Aorta (tissue), 5 donors: ENCODE measurements at regions not wholly inside any gene's neighbourhood (a gene's known extent, or its start where the extent isn't known, plus 50 kb on each side); places are given as distances from the start of the nearest gene placed in this dataset.

Experiments used
- ATAC-seq: fragments of 200-7000 bp; cut with Tn5 transposase; one replicate; pipeline ENCODE4 v1.9.1; 2022; ENCODE audit warnings: moderate library complexity; ENCODE audit not compliant: low FRiP score
- DNase-seq, 2 donors: peaks; one replicate each; pipeline ENCODE4 v3.0.0-alpha.2; 2020
- H3K27ac ChIP-seq, 2 donors: one replicate each; pipeline ENCODE4 v1.5.1; 2013; ENCODE audit warnings: low read length in 2 of 2, mild to moderate bottlenecking in 2 of 2, moderate library complexity in 2 of 2, control low read depth in 1 of 2, inconsistent platforms in 1 of 2, low read depth in 1 of 2
- H3K27me3 ChIP-seq, 2 donors: one replicate each; pipeline ENCODE4 v1.6.1; 2013; ENCODE audit warnings: control low read depth in 1 of 2, low read length in 1 of 2, mild to moderate bottlenecking in 1 of 2, moderate library complexity in 1 of 2; ENCODE audit not compliant: insufficient read depth in 2 of 2, control insufficient read depth in 1 of 2
- H3K36me3 ChIP-seq, 2 donors: one replicate each; pipeline ENCODE4 v1.6.1; 2013; ENCODE audit warnings: control low read depth in 1 of 2, low read length in 1 of 2, mild to moderate bottlenecking in 1 of 2; ENCODE audit not compliant: insufficient read depth in 2 of 2, control insufficient read depth in 1 of 2
- H3K4me1 ChIP-seq, 2 donors: one replicate each; pipeline ENCODE4 v1.6.1; 2013; ENCODE audit warnings: low read length in 2 of 2, control low read depth in 1 of 2, mild to moderate bottlenecking in 1 of 2, moderate library complexity in 1 of 2; ENCODE audit not compliant: insufficient read depth in 2 of 2, control insufficient read depth in 1 of 2
- H3K4me3 ChIP-seq, 2 donors: one replicate each; pipeline ENCODE4 v1.5.1; 2013; ENCODE audit warnings: low read length in 2 of 2, control low read depth in 1 of 2, mild to moderate bottlenecking in 1 of 2
- H3K9me3 ChIP-seq: one replicate; pipeline ENCODE4 v1.6.1; 2013; ENCODE audit warnings: mild to moderate bottlenecking, low read length; ENCODE audit not compliant: control insufficient read depth
- WGBS, 2 donors: extraction: QIAGEN DNeasy Blood & Tissue Kit; methylation state at CpG; one replicate each; pipeline ENCODE4 v1.1.7; 2013; 5-methylcytosine and 5-hydroxymethylcytosine counted together
- intact Hi-C, 2 donors: fragments of 100-400 bp; cut with DNase I; formaldehyde crosslinking; loops; one replicate each; pipeline versions ENCODE4 v1.14.2 to v1.15.0; 2022
- donor health status: healthy with polysubstance abuse.
- donor health status: Bipolar disorder and iron deficiency.
- donor health status: DM: no; HTN: no; CAD: no.
- donor health status: DM: no; HTN: no; CAD: no.
- donor health status: DM: yes; HTN: yes; CAD: no.

DNA sequence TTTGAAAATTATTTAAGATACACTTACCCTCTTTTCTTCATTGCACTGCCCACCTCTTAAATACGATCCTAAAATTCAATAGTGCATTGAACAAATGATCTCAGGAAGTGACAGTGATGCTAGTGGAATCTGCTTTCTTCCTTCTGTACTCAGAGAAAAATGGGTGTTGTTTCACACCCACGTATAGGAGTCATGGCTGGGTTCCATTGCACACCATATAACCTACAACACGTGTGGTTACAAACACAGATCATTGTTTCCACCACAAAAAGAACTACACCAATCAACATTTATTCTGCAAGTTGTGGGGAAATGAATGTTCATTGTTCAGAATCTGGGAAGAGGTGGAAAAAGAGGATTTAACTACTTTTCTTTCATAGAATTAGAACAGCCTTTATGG is 275.9 kb downstream of the MAN2A1 start:
- H3K4me1 ChIP-seq, result no peaks in the 10 kb centered on the region
- no peak overlapping the region for H3K27ac ChIP-seq
- no peaks in the 10 kb centered on the region for H3K9me3 ChIP-seq
- intact Hi-C loops, result no loop called here
- DNase-seq, result no peak
- H3K4me3 ChIP-seq, result no peak overlapping the region
- no peaks in the 10 kb centered on the region for H3K27me3 ChIP-seq
- 76 to 81% methylated on average over 3 of the region's 3 CpGs for WGBS, 2 donors
- H3K36me3 ChIP-seq, result no peaks in the 10 kb centered on the region
- no peak for ATAC-seq

DNA sequence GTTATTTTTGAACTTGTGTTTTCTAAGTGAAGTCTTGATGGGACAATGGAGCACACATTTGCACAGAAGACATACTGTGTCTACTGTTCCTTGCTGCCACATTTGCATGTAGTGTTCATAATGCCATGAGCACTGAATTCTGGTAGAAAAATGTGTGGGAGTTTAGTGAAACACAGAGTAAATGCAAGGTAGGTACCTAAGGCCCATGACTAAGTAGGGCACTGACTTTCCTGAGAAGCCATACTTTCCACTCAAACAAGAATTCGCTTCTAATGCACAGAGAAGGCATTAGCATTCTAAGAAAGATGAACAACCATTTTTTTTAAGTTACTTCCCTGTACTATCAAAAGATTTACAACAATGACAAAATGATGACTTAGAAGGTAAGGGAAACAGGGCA is 282.2 kb downstream of the MAN2A1 start:
- H3K36me3 ChIP-seq, result no peaks in the 10 kb centered on the region
- no peak overlapping the region for H3K4me3 ChIP-seq
- DNase-seq (no peak), ATAC-seq (no peak)
- H3K27ac ChIP-seq, result no peak overlapping the region
- intact Hi-C loops, result no loop called here
- no peaks in the 10 kb centered on the region for H3K4me1 ChIP-seq
- no peaks in the 10 kb centered on the region for H3K27me3 ChIP-seq
- H3K9me3 ChIP-seq, result no peaks in the 10 kb centered on the region
- 97 to 100% methylated on average over 1 of the region's 1 CpG for WGBS, 2 donors

DNA sequence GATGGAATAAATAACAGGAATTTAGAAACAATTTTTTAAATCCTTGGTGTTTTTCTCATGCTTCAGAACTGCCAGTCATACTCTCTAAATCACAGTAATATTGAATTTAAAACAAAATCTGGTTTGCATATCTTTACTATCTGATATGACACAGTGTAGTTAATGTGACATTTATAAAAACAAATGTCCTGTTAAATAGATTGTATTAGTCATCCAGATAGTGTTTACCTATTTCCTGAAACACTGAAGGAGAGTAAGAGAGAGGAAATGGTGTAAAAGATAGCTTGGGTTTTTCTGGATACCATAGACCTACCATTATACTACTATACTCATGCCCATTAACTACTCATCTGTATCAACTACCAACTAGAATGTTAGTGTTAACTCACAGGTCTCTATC is 292.3 kb downstream of the MAN2A1 start:
- no peak for DNase-seq
- no peaks in the 10 kb centered on the region for H3K27me3 ChIP-seq
- H3K4me1 ChIP-seq, result peaks cover 0 to 8% of the 10 kb centered on the region in 2 donors
- no peak overlapping the region for H3K4me3 ChIP-seq
- H3K27ac ChIP-seq, result no peak overlapping the region
- no peaks in the 10 kb centered on the region for H3K36me3 ChIP-seq
- ATAC-seq, result no peak
- H3K9me3 ChIP-seq, result no peaks in the 10 kb centered on the region
- intact Hi-C loops, result loop anchor here in 1 of 2 donors (10.0 kb wide), 1 partner anchor 277 kb away; no protein-coding TSS in a partner anchor

DNA sequence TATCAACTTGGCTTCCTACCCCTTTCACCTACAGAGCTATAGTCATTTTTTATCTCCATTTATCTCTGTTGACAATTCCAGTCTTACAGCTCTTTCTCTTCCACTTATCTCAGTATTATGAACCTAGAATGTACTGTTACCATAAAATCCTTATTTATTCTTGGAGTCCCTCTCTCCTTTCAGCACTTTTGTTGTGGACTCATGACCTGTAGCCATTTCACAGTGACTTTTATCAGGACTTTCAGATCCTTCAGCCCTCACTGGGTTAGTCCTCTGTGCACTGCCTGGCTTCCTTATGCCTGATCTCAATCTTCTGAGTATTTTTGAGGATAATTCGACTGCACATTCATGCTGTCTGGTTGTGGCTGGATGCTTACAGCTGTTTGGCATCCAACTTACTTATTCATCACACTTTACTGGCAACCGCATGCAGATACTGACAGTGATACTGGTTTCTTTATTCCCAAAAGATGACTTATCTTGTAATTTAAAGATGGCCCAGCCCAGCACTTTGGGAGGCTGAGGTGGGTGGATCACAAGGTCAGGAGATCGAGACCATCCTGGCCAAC is 293.3 kb downstream of the MAN2A1 start:
- no peaks in the 10 kb centered on the region for H3K36me3 ChIP-seq
- no peaks in the 10 kb centered on the region for H3K27me3 ChIP-seq
- peaks cover 0 to 9% of the 10 kb centered on the region in 2 donors for H3K4me1 ChIP-seq
- H3K9me3 ChIP-seq, result no peaks in the 10 kb centered on the region
- intact Hi-C loops, result loop anchor here in 1 of 2 donors (10.0 kb wide), 1 partner anchor 278 kb away; no protein-coding TSS in a partner anchor
- ATAC-seq (no peak), DNase-seq (no peak)
- WGBS, 2 donors, result 85 to 90% methylated on average over 3 of the region's 3 CpGs
- no peak overlapping the region for H3K4me3 ChIP-seq
- no peak overlapping the region for H3K27ac ChIP-seq

DNA sequence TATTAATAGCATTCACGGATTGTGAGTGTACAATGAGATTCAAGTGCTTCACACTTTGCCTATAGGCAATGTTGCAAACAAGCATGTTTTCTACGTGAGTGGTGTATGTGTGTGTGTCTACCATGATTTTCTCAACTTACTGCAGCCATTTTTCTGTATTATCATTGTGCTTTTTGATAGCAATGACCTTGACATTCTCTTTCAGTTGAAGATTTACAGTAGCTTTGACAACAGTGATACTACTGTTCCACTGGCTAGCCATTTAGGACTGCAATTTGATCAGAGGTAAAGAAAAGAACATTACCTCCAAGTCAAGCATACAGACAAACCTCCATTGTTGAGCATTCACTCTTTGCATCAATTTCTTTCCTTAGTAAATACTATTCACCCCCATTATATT is 297.0 kb downstream of the MAN2A1 start:
- H3K27ac ChIP-seq, result peak overlapping the region; percentile 62 to 98
- no peak overlapping the region for H3K4me3 ChIP-seq
- intact Hi-C loops, result loop anchor here in 1 of 2 donors (5.0 to 10.0 kb wide), 2 partner anchors 101 to 282 kb away; no protein-coding TSS in a partner anchor
- no peak for DNase-seq
- H3K36me3 ChIP-seq, result no peaks in the 10 kb centered on the region
- no peaks in the 10 kb centered on the region for H3K9me3 ChIP-seq
- WGBS, 2 donors, result 96 to 98% methylated on average over 2 of the region's 2 CpGs
- no peaks in the 10 kb centered on the region for H3K27me3 ChIP-seq
- peaks cover 2 to 13% of the 10 kb centered on the region in 2 donors for H3K4me1 ChIP-seq
- no peak for ATAC-seq

DNA sequence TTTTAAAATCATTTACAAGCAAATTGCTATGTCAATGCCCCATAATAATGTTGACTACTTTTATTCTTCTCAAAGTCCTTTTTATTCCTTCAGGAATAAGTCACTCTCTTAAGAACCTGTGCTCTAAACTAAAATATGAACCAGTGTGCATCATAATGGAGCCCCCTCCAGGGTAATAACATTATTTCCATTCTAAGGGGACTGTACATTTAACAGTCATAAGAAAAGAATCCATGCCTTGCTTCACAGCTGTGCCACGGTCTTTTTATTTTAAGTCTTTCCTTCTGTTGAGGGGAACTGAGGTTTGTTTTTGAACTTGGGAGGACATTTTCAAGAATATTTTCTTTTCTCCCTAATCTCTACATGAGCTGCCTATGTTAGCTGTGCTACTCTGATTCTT is 297.6 kb downstream of the MAN2A1 start:
- Histone ChIP-seq H3K36me3 (no peaks in the 10 kb centered on the region), H3K27ac (peak overlapping the region in 1 of 2 donors; percentile 98), H3K4me3 (no peak overlapping the region), H3K27me3 (no peaks in the 10 kb centered on the region), H3K9me3 (no peaks in the 10 kb centered on the region), H3K4me1 (peaks cover 2 to 13% of the 10 kb centered on the region in 2 donors)
- intact Hi-C loops, result loop anchor here in 1 of 2 donors (5.0 to 10.0 kb wide), 2 partner anchors 100 to 283 kb away; no protein-coding TSS in a partner anchor
- no peak for DNase-seq
- WGBS, 2 donors, result 0 to 3% methylated on average over 1 of the region's 1 CpG
- peak; percentile 44 for ATAC-seq

DNA sequence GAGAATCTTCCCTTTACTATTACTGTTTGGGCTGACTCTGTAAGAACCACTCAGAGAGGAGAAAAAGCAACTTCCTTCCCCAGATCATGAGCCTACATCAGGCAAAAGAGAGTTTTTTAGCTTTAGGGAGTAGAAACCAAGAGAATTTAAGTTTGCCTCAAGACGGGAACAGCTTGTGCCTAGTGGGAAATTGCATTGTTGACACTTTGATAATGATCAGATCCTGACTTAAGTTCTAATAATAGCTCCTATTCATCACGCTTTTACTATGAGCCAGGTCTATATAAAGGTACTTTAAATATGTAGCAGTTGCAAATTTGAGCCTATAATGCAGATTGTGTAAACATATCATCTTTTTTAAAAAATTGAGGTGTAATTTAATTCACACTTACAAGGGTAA is 298.2 kb downstream of the MAN2A1 start:
- WGBS, 2 donors, result 4% methylated on average over 2 of the region's 2 CpGs
- DNase-seq (no peak), ATAC-seq (peak; percentile 76)
- H3K9me3 ChIP-seq, result no peaks in the 10 kb centered on the region
- peaks cover 2 to 13% of the 10 kb centered on the region in 2 donors for H3K4me1 ChIP-seq
- peak overlapping the region in 1 of 2 donors; percentile 41 for H3K4me3 ChIP-seq
- intact Hi-C loops, result loop anchor here in 1 of 2 donors (5.0 to 10.0 kb wide), 2 partner anchors 99 to 283 kb away; no protein-coding TSS in a partner anchor
- no peaks in the 10 kb centered on the region for H3K36me3 ChIP-seq
- no peaks in the 10 kb centered on the region for H3K27me3 ChIP-seq
- H3K27ac ChIP-seq, result peak overlapping the region in 1 of 2 donors; percentile 98

DNA sequence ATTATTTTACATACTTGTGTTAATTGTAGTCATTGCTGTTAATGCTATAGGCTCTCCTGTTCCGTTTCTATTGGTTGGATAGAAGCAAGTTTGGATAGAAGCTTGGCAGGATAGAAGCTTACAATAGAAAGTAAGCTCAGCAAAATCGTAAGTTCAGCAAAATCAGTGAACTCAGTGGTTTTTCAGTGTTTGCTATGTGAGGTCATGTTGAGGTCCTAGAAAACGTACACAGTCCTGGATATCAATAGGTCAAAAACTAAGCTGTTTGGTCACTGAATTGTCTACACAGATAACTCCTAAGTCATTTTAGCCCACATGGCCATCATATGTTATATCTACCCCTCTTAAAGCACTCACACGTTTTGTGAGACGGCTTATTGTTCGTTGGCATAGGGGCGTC is 299.4 kb downstream of the MAN2A1 start:
- intact Hi-C loops, result loop anchor here in 1 of 2 donors (5.0 to 10.0 kb wide), 2 partner anchors 98 to 284 kb away; no protein-coding TSS in a partner anchor
- 94 to 95% methylated on average over 7 of the region's 7 CpGs for whole genome bisulfite sequencing, 2 donors
- Histone ChIP-seq H3K36me3 (no peaks in the 10 kb centered on the region), H3K27me3 (no peaks in the 10 kb centered on the region), H3K9me3 (no peaks in the 10 kb centered on the region), H3K27ac (no peak overlapping the region), H3K4me3 (no peak overlapping the region), H3K4me1 (peaks cover 2 to 13% of the 10 kb centered on the region in 2 donors)
- ATAC-seq, result no peak
- no peak for DNase-seq
